ENCODE measurements at regions not wholly inside any gene's neighbourhood (a gene's known extent, or its start where the extent isn't known, plus 50 kb on each side); places are given as distances from the start of the nearest gene placed in this dataset.

DNA sequence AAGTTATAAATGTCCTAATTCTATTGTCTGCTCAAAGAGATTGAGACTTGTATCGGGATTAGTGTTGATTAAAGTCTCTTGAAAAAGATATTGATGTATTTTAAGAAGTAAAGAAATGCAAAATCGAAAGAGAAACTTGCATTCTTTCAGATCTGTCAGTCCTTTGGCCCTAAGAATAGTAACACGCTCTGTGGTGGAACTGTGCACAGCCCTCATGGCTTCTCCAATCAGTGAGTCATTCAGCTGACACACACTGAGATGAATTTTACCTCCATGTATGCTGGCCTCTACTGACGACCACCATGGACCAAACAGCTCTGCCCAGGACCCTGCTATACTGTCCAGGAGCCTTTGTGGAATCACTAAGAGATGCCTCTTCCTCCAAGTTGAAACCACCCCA lies 232.4 kb downstream of the ESM1 start:
- H2AFZ ChIP-seq (ENCODE audit: control insufficient read depth, low read length) = no peak overlapping the region
- no peaks in the 10 kb centered on the region for H4K20me1 ChIP-seq (ENCODE audit: control insufficient read depth, extremely low read depth, insufficient read depth, low read length)
- no peaks in the 10 kb centered on the region for H3K9me1 ChIP-seq (ENCODE audit: control insufficient read depth, extremely low read depth, insufficient read depth, low read length)
- no peak overlapping the region for H3K27ac ChIP-seq (ENCODE audit: control insufficient read depth, insufficient read depth, low read length)
- no peaks in the 10 kb centered on the region for H3K9me3 ChIP-seq (ENCODE audit: control insufficient read depth, low read depth, low read length)
- H3K4me1 ChIP-seq (ENCODE audit: control insufficient read depth, extremely low read depth, insufficient read depth, low read length) = peaks cover 18% of the 10 kb centered on the region
- DNase-seq (ENCODE audit: low read depth, low spot score) (no peak), FAIRE-seq (no peak)
- no peaks in the 10 kb centered on the region for H3K79me2 ChIP-seq (ENCODE audit: control insufficient read depth, insufficient read depth, low read length)
- no peaks in the 10 kb centered on the region for H3K27me3 ChIP-seq (ENCODE audit: control insufficient read depth, extremely low read depth, insufficient read depth, low read length)
- dilution Hi-C loops (cut with MboI; ENCODE audit: extremely low pct_ligation_motif_present, low sequenced_read_pairs) = no loop called here
- no peaks in the 10 kb centered on the region for H3K36me3 ChIP-seq (ENCODE audit: control insufficient read depth in 2 of 2, extremely low read depth in 1 of 2, insufficient read depth in 2 of 2, low read length in 2 of 2)
- no peak overlapping the region for H3K9ac ChIP-seq (ENCODE audit: control insufficient read depth, extremely low read depth, insufficient read depth, low read length)
- TF ChIP-seq, protein P1, sequence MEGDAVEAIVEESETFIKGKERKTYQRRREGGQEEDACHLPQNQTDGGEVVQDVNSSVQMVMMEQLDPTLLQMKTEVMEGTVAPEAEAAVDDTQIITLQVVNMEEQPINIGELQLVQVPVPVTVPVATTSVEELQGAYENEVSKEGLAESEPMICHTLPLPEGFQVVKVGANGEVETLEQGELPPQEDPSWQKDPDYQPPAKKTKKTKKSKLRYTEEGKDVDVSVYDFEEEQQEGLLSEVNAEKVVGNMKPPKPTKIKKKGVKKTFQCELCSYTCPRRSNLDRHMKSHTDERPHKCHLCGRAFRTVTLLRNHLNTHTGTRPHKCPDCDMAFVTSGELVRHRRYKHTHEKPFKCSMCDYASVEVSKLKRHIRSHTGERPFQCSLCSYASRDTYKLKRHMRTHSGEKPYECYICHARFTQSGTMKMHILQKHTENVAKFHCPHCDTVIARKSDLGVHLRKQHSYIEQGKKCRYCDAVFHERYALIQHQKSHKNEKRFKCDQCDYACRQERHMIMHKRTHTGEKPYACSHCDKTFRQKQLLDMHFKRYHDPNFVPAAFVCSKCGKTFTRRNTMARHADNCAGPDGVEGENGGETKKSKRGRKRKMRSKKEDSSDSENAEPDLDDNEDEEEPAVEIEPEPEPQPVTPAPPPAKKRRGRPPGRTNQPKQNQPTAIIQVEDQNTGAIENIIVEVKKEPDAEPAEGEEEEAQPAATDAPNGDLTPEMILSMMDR (optimal IDR thresholded peaks at IDR 0.05 in 1 of 3, IDR thresholded peaks at IDR 0.05 in 1 of 3, conservative IDR thresholded peaks at IDR 0.05 in 1 of 3; ENCODE audit: extremely low read depth in 1 of 3, insufficient read depth in 2 of 3, low read length in 3 of 3) = no peak
- no peak for TF ChIP-seq EZH2 (IDR thresholded peaks at IDR 0.05; ENCODE audit: low read length)
- no peak overlapping the region for H3K4me2 ChIP-seq (ENCODE audit: control insufficient read depth, extremely low read depth, insufficient read depth, low read depth, low read length)
- no peak overlapping the region for H3K4me3 ChIP-seq (ENCODE audit: control insufficient read depth in 2 of 3, extremely low read depth in 1 of 3, insufficient read depth in 2 of 3, low read depth in 1 of 3, low read length in 3 of 3)

DNA sequence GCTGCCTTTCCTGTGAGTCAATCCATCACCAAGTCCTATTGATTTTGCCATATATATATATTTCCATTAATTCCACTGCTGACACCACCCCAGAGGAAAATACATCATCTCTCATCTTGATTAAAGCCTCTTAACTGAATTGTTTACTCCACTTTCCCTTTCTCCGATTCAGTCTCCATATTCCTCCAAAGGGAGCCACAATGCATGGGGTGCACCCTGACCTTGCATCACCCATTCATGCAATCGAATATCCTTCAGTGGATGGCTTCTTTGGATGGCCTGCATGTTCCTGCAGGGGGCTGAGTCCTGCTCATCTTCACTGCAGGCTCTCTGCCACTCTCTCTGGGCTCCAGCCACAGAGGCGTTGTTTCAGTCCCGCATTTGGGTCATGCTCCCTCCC lies 231.0 kb downstream of the SNX18 start:
- no peak overlapping the region for H2AFZ ChIP-seq (ENCODE audit: control insufficient read depth, low read length)
- dilution Hi-C loops (cut with MboI; ENCODE audit: extremely low pct_ligation_motif_present, low sequenced_read_pairs) = no loop called here
- H3K36me3 ChIP-seq (ENCODE audit: control insufficient read depth in 2 of 2, extremely low read depth in 1 of 2, insufficient read depth in 2 of 2, low read length in 2 of 2) = no peaks in the 10 kb centered on the region
- no peaks in the 10 kb centered on the region for H3K79me2 ChIP-seq (ENCODE audit: control insufficient read depth, insufficient read depth, low read length)
- H3K9ac ChIP-seq (ENCODE audit: control insufficient read depth, extremely low read depth, insufficient read depth, low read length) = no peak overlapping the region
- TF ChIP-seq, protein P1 (optimal IDR thresholded peaks at IDR 0.05 in 1 of 3, IDR thresholded peaks at IDR 0.05 in 1 of 3, conservative IDR thresholded peaks at IDR 0.05 in 1 of 3; ENCODE audit: extremely low read depth in 1 of 3, insufficient read depth in 2 of 3, low read length in 3 of 3) = no peak
- no peak for TF ChIP-seq EZH2 (IDR thresholded peaks at IDR 0.05; ENCODE audit: low read length)
- DNase-seq (ENCODE audit: low read depth, low spot score) = no peak
- no peaks in the 10 kb centered on the region for H3K9me3 ChIP-seq (ENCODE audit: control insufficient read depth, low read depth, low read length)
- no peak overlapping the region for H3K27ac ChIP-seq (ENCODE audit: control insufficient read depth, insufficient read depth, low read length)
- H4K20me1 ChIP-seq (ENCODE audit: control insufficient read depth, extremely low read depth, insufficient read depth, low read length) = no peaks in the 10 kb centered on the region
- no peak overlapping the region for H3K4me3 ChIP-seq (ENCODE audit: control insufficient read depth in 2 of 3, extremely low read depth in 1 of 3, insufficient read depth in 2 of 3, low read depth in 1 of 3, low read length in 3 of 3)
- FAIRE-seq = no peak
- peaks cover 12% of the 10 kb centered on the region for H3K4me1 ChIP-seq (ENCODE audit: control insufficient read depth, extremely low read depth, insufficient read depth, low read length)
- H3K4me2 ChIP-seq (ENCODE audit: control insufficient read depth, extremely low read depth, insufficient read depth, low read depth, low read length) = no peak overlapping the region
- H3K27me3 ChIP-seq (ENCODE audit: control insufficient read depth, extremely low read depth, insufficient read depth, low read length) = no peaks in the 10 kb centered on the region
- no peaks in the 10 kb centered on the region for H3K9me1 ChIP-seq (ENCODE audit: control insufficient read depth, extremely low read depth, insufficient read depth, low read length)

All from keratinocyte (primary cell).